ENCODE measurements at regions not wholly inside any gene's neighbourhood (a gene's known extent, or its start where the extent isn't known, plus 50 kb on each side); places are given as distances from the start of the nearest gene placed in this dataset.
"Not testable (repeated sequence)": the region's sequence is repeated elsewhere in the genome, so short reads cannot be mapped to it uniquely, and the experiment has no call there.

DNA sequence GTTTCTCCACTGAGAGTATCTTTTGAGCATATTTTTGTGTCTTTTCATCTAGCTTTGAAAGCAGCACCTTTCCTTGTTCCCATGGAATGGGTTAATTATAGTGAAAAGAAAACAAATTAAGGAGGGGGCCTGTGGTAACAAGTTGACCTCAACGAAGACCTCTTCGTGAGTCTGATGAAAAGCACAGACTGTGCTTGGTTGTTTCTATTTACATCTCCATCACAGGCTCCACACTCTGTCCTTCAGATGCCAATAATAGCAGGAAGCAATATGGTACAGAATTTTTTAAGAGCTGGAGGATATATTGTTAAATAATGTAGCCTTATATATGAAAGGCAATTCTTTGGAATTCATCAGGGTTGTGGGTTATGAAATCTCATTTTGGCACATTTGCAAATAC lies 366.7 kb upstream of the OR4C13 start:
- H3K4me2 ChIP-seq; H3K36me3 ChIP-seq (replicated peaks in 1 of 2; ENCODE audit: control insufficient read depth in 1 of 2, insufficient read depth in 2 of 2, low read length in 1 of 2); DNase-seq; H3K9me3 ChIP-seq; H4K20me1 ChIP-seq (ENCODE audit: insufficient read depth); H3K4me3 ChIP-seq (ENCODE audit: low read depth in 2 of 2, low read length in 1 of 2); H3K79me2 ChIP-seq (ENCODE audit: insufficient read depth); H2AFZ ChIP-seq (ENCODE audit: low read depth); H3K27me3 ChIP-seq (ENCODE audit: insufficient read depth); H3K27ac ChIP-seq (ENCODE audit: low read depth in 2 of 2, low read length in 1 of 2); H3K4me1 ChIP-seq (ENCODE audit: control insufficient read depth in 1 of 2, insufficient read depth in 2 of 2, low read depth in 1 of 2, low read length in 1 of 2); H3K9me2 ChIP-seq; CTCF ChIA-PET; POLR2A ChIA-PET; H3K9ac ChIP-seq; H3F3A ChIP-seq (replicated peaks; ENCODE audit: insufficient read depth): not testable (repeated sequence)
- WGBS (ENCODE audit: low lambda C conversion rate), result 0% methylated on average over 2 of the region's 2 CpGs

GRCh38 chr11:49608892-49609291 lies 343.3 kb upstream of the OR4C13 start:
- CTCF ChIA-PET; H3K9ac ChIP-seq; H3F3A ChIP-seq (replicated peaks; ENCODE audit: insufficient read depth); H3K4me1 ChIP-seq (ENCODE audit: control insufficient read depth in 1 of 2, insufficient read depth in 2 of 2, low read depth in 1 of 2, low read length in 1 of 2); H3K4me2 ChIP-seq; H3K36me3 ChIP-seq (replicated peaks in 1 of 2; ENCODE audit: control insufficient read depth in 1 of 2, insufficient read depth in 2 of 2, low read length in 1 of 2); H3K27ac ChIP-seq (ENCODE audit: low read depth in 2 of 2, low read length in 1 of 2); H4K20me1 ChIP-seq (ENCODE audit: insufficient read depth); H2AFZ ChIP-seq (ENCODE audit: low read depth); H3K9me3 ChIP-seq; H3K79me2 ChIP-seq (ENCODE audit: insufficient read depth); DNase-seq; H3K27me3 ChIP-seq (ENCODE audit: insufficient read depth); H3K4me3 ChIP-seq (ENCODE audit: low read depth in 2 of 2, low read length in 1 of 2); H3K9me2 ChIP-seq; POLR2A ChIA-PET: not testable (repeated sequence)

DNA sequence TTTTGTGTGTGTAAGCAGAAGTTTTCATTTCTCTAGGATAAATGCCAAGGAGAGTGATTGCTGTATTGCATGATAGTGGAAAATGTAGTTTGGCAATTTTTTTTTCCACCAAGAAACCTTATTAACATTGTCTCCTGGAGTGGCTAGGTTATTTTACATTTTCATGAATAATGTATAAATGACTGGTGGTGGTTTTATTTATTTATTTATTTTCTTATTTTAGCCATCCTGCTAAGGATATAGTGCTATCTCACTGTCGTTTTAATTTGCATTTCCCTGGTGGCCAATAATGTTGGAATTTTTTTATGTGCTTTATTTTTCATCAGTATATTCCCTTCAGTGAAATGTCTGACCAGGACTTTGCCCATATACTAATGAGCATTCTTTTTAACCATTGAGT lies 328.3 kb upstream of the OR4C13 start:
- H3K27me3 ChIP-seq (ENCODE audit: insufficient read depth); H3K9me3 ChIP-seq; H3F3A ChIP-seq (replicated peaks; ENCODE audit: insufficient read depth); DNase-seq; H3K4me3 ChIP-seq (ENCODE audit: low read depth in 2 of 2, low read length in 1 of 2); H3K9me2 ChIP-seq; H3K4me2 ChIP-seq; CTCF ChIA-PET; H3K79me2 ChIP-seq (ENCODE audit: insufficient read depth); H4K20me1 ChIP-seq (ENCODE audit: insufficient read depth); H3K9ac ChIP-seq; H2AFZ ChIP-seq (ENCODE audit: low read depth); H3K4me1 ChIP-seq (ENCODE audit: control insufficient read depth in 1 of 2, insufficient read depth in 2 of 2, low read depth in 1 of 2, low read length in 1 of 2); H3K27ac ChIP-seq (ENCODE audit: low read depth in 2 of 2, low read length in 1 of 2); POLR2A ChIA-PET; H3K36me3 ChIP-seq (replicated peaks in 1 of 2; ENCODE audit: control insufficient read depth in 1 of 2, insufficient read depth in 2 of 2, low read length in 1 of 2): not testable (repeated sequence)
- 0% methylated on average over 1 of the region's 1 CpG for WGBS (ENCODE audit: low lambda C conversion rate)

- H3K36me3 ChIP-seq (replicated peaks in 1 of 2; ENCODE audit: control insufficient read depth in 1 of 2, insufficient read depth in 2 of 2, low read length in 1 of 2); H3K9me2 ChIP-seq; H3K4me1 ChIP-seq (ENCODE audit: control insufficient read depth in 1 of 2, insufficient read depth in 2 of 2, low read depth in 1 of 2, low read length in 1 of 2); H3K9me3 ChIP-seq; CTCF ChIA-PET; POLR2A ChIA-PET; H3K4me3 ChIP-seq (ENCODE audit: low read depth in 2 of 2, low read length in 1 of 2); H3K79me2 ChIP-seq (ENCODE audit: insufficient read depth); H3K27me3 ChIP-seq (ENCODE audit: insufficient read depth); H3K27ac ChIP-seq (ENCODE audit: low read depth in 2 of 2, low read length in 1 of 2); H2AFZ ChIP-seq (ENCODE audit: low read depth); H3K4me2 ChIP-seq; DNase-seq; H3K9ac ChIP-seq; H3F3A ChIP-seq (replicated peaks; ENCODE audit: insufficient read depth); H4K20me1 ChIP-seq (ENCODE audit: insufficient read depth): not testable (repeated sequence)
- 4% methylated on average over 2 of the region's 2 CpGs for WGBS (ENCODE audit: low lambda C conversion rate)
These were observed 281.5 kb upstream of the OR4C13 start for GRCh38 chr11:49670705-49671104.

GRCh38 chr11:49702121-49702520 lies 250.1 kb upstream of the OR4C13 start:
- DNase-seq; H3K27me3 ChIP-seq (ENCODE audit: insufficient read depth); H4K20me1 ChIP-seq (ENCODE audit: insufficient read depth); H3F3A ChIP-seq (replicated peaks; ENCODE audit: insufficient read depth); H3K79me2 ChIP-seq (ENCODE audit: insufficient read depth); H3K9ac ChIP-seq; POLR2A ChIA-PET; H3K4me3 ChIP-seq (ENCODE audit: low read depth in 2 of 2, low read length in 1 of 2); H2AFZ ChIP-seq (ENCODE audit: low read depth); H3K4me2 ChIP-seq; H3K27ac ChIP-seq (ENCODE audit: low read depth in 2 of 2, low read length in 1 of 2); H3K9me2 ChIP-seq; H3K4me1 ChIP-seq (ENCODE audit: control insufficient read depth in 1 of 2, insufficient read depth in 2 of 2, low read depth in 1 of 2, low read length in 1 of 2); H3K9me3 ChIP-seq; H3K36me3 ChIP-seq (replicated peaks in 1 of 2; ENCODE audit: control insufficient read depth in 1 of 2, insufficient read depth in 2 of 2, low read length in 1 of 2): not testable (repeated sequence)
- WGBS (ENCODE audit: low lambda C conversion rate), result 0% methylated on average over 1 of the region's 1 CpG
- CTCF ChIA-PET, result interaction anchor here (0.6 kb wide), 1 partner anchor 48 kb away, joined by 4 read pairs; no protein-coding TSS in a partner anchor

DNA sequence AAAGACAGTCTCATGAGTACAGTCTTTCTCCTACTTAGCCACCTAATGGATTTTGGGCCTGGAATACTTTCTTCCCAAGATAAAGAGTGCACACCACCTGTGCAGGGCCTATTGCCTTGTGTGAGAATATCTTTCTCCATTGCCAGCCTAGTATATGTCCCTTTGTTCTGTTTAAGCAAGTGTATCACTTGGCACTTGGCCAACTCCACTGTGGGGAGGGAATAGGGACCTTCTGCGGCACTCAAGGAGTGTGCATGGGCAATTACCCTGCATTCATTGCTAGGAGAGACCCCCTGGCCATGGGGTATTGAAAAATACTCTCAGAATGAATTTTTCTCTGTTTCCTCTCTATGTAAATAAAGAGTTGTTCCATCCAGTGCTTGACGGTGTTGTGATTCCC lies 201.7 kb upstream of the OR4C13 start:
- H3K4me3 ChIP-seq (ENCODE audit: low read depth in 2 of 2, low read length in 1 of 2); POLR2A ChIA-PET; H3K4me2 ChIP-seq; H2AFZ ChIP-seq (ENCODE audit: low read depth); H3K9ac ChIP-seq; CTCF ChIA-PET; H3K27ac ChIP-seq (ENCODE audit: low read depth in 2 of 2, low read length in 1 of 2); H4K20me1 ChIP-seq (ENCODE audit: insufficient read depth); H3K4me1 ChIP-seq (ENCODE audit: control insufficient read depth in 1 of 2, insufficient read depth in 2 of 2, low read depth in 1 of 2, low read length in 1 of 2); DNase-seq; H3K36me3 ChIP-seq (replicated peaks in 1 of 2; ENCODE audit: control insufficient read depth in 1 of 2, insufficient read depth in 2 of 2, low read length in 1 of 2); H3K79me2 ChIP-seq (ENCODE audit: insufficient read depth); H3K27me3 ChIP-seq (ENCODE audit: insufficient read depth); H3K9me2 ChIP-seq; H3F3A ChIP-seq (replicated peaks; ENCODE audit: insufficient read depth); H3K9me3 ChIP-seq: not testable (repeated sequence)
- WGBS (ENCODE audit: low lambda C conversion rate), result 4% methylated on average over 2 of the region's 2 CpGs

DNA sequence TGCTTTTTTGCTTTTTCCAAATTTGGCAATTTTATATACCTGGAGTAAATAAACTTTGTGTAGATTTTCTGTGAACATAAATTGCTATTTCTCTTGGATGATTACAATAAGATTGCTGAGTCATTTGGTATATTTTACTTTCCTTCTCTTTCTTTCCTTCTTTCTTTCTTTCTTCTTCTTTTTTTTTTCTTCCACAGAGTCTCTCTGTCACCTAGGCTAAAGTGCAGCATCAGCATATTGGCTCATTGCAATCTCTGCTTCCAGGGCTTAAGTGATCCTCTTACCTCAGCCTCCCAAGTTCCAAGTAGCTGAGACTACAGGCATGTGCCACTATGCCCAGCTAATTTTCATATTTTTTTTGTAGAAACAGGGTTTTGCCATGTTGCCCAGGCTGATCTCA lies 201.2 kb upstream of the OR4C13 start:
- H3K36me3 ChIP-seq (replicated peaks in 1 of 2; ENCODE audit: control insufficient read depth in 1 of 2, insufficient read depth in 2 of 2, low read length in 1 of 2); H3K4me1 ChIP-seq (ENCODE audit: control insufficient read depth in 1 of 2, insufficient read depth in 2 of 2, low read depth in 1 of 2, low read length in 1 of 2); H3F3A ChIP-seq (replicated peaks; ENCODE audit: insufficient read depth); H3K4me3 ChIP-seq (ENCODE audit: low read depth in 2 of 2, low read length in 1 of 2); H3K27me3 ChIP-seq (ENCODE audit: insufficient read depth); DNase-seq; H3K9me2 ChIP-seq; H3K9me3 ChIP-seq; H2AFZ ChIP-seq (ENCODE audit: low read depth); CTCF ChIA-PET; H3K9ac ChIP-seq; H3K4me2 ChIP-seq; H3K27ac ChIP-seq (ENCODE audit: low read depth in 2 of 2, low read length in 1 of 2); H4K20me1 ChIP-seq (ENCODE audit: insufficient read depth); POLR2A ChIA-PET; H3K79me2 ChIP-seq (ENCODE audit: insufficient read depth): not testable (repeated sequence)

Data from SK-N-SH (cell line).